ENCODE measurements at regions not wholly inside any gene's neighbourhood (a gene's known extent, or its start where the extent isn't known, plus 50 kb on each side); places are given as distances from the start of the nearest gene placed in this dataset.

GRCh38 chr6:48839206-48839605 lies 623.8 kb downstream of the MMUT start:
- Histone ChIP-seq H3K27ac (no peak overlapping the region), H3K4me2 (no peak overlapping the region), H3K4me3 (no peak overlapping the region), H3K4me1 (replicated peaks; ENCODE audit: insufficient read depth) (peaks cover 7% of the 10 kb centered on the region; the same call in 1 of the 2 replicates), H3F3A (ENCODE audit: insufficient read depth, low read depth) (no peaks in the 10 kb centered on the region), H3K9me3 (ENCODE audit: insufficient read depth, low read depth) (peaks cover 20% of the 10 kb centered on the region), H3K79me2 (ENCODE audit: low read depth) (no peaks in the 10 kb centered on the region), H2AFZ (no peak overlapping the region), H3K27me3 (ENCODE audit: insufficient read depth, low read depth) (no peaks in the 10 kb centered on the region), H4K20me1 (ENCODE audit: insufficient read depth) (no peaks in the 10 kb centered on the region), H3K9me2 (ENCODE audit: insufficient read depth) (no peaks in the 10 kb centered on the region), H3K36me3 (ENCODE audit: low read depth) (no peaks in the 10 kb centered on the region)
- CTCF ChIA-PET, result no interaction called here
- DNase-seq, result no peak
- no TSS peak for BruUV-seq (replicated peaks)
- POLR2A ChIA-PET (ENCODE audit: unreplicated experiment), result no interaction called here
- TF ChIP-seq, protein P1, sequence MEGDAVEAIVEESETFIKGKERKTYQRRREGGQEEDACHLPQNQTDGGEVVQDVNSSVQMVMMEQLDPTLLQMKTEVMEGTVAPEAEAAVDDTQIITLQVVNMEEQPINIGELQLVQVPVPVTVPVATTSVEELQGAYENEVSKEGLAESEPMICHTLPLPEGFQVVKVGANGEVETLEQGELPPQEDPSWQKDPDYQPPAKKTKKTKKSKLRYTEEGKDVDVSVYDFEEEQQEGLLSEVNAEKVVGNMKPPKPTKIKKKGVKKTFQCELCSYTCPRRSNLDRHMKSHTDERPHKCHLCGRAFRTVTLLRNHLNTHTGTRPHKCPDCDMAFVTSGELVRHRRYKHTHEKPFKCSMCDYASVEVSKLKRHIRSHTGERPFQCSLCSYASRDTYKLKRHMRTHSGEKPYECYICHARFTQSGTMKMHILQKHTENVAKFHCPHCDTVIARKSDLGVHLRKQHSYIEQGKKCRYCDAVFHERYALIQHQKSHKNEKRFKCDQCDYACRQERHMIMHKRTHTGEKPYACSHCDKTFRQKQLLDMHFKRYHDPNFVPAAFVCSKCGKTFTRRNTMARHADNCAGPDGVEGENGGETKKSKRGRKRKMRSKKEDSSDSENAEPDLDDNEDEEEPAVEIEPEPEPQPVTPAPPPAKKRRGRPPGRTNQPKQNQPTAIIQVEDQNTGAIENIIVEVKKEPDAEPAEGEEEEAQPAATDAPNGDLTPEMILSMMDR (conservative IDR thresholded peaks at IDR 0.05), result no peak
- no peak for TF ChIP-seq EZH2 (IDR thresholded peaks at IDR 0.05; ENCODE audit: low read depth)
- intact Hi-C loops (cut with micrococcal nuclease; ENCODE audit: unreplicated experiment), result no loop called here

- Histone ChIP-seq H3K4me2 (no peak overlapping the region), H3K9me3 (ENCODE audit: insufficient read depth, low read depth) (peaks cover 20% of the 10 kb centered on the region), H3K36me3 (ENCODE audit: low read depth) (no peaks in the 10 kb centered on the region), H3K27ac (no peak overlapping the region), H3K79me2 (ENCODE audit: low read depth) (no peaks in the 10 kb centered on the region), H3K4me1 (replicated peaks; ENCODE audit: insufficient read depth) (peaks cover 7% of the 10 kb centered on the region; the same call in 1 of the 2 replicates), H4K20me1 (ENCODE audit: insufficient read depth) (no peaks in the 10 kb centered on the region), H3F3A (ENCODE audit: insufficient read depth, low read depth) (no peaks in the 10 kb centered on the region), H2AFZ (no peak overlapping the region), H3K27me3 (ENCODE audit: insufficient read depth, low read depth) (no peaks in the 10 kb centered on the region), H3K9me2 (ENCODE audit: insufficient read depth) (no peaks in the 10 kb centered on the region), H3K4me3 (no peak overlapping the region)
- CTCF ChIA-PET, result no interaction called here
- POLR2A ChIA-PET (ENCODE audit: unreplicated experiment), result no interaction called here
- intact Hi-C loops (cut with micrococcal nuclease; ENCODE audit: unreplicated experiment), result no loop called here
- BruUV-seq (replicated peaks), result no TSS peak
- DNase-seq, result no peak
- TF ChIP-seq, protein P1 (conservative IDR thresholded peaks at IDR 0.05), result no peak
- TF ChIP-seq EZH2 (IDR thresholded peaks at IDR 0.05; ENCODE audit: low read depth), result no peak
These were observed 625.3 kb downstream of the MMUT start for GRCh38 chr6:48837744-48838143.

- peaks cover 7% of the 10 kb centered on the region; the same call in 1 of the 2 replicates for H3K4me1 ChIP-seq (replicated peaks; ENCODE audit: insufficient read depth)
- BruUV-seq (replicated peaks), result no TSS peak
- 0 out of 2 replicates have a peak, but pooled peaks cover 3% of the 10 kb centered on the region for H3K9me2 ChIP-seq (ENCODE audit: insufficient read depth)
- H3K36me3 ChIP-seq (ENCODE audit: low read depth), result no peaks in the 10 kb centered on the region
- DNase-seq, result peak in 1 of 2 experiments; percentile 13
- no peak overlapping the region for H3K27ac ChIP-seq
- intact Hi-C loops (cut with micrococcal nuclease; ENCODE audit: unreplicated experiment), result no loop called here
- peaks cover 8% of the 10 kb centered on the region for H3K9me3 ChIP-seq (ENCODE audit: insufficient read depth, low read depth)
- no peaks in the 10 kb centered on the region for H3K79me2 ChIP-seq (ENCODE audit: low read depth)
- CTCF ChIA-PET, result no interaction called here
- H3K27me3 ChIP-seq (ENCODE audit: insufficient read depth, low read depth), result no peaks in the 10 kb centered on the region
- no peak overlapping the region for H3K4me3 ChIP-seq
- no peaks in the 10 kb centered on the region for H3F3A ChIP-seq (ENCODE audit: insufficient read depth, low read depth)
- no peak overlapping the region for H2AFZ ChIP-seq
- H4K20me1 ChIP-seq (ENCODE audit: insufficient read depth), result no peaks in the 10 kb centered on the region
- no peak overlapping the region for H3K4me2 ChIP-seq
- POLR2A ChIA-PET (ENCODE audit: unreplicated experiment), result interaction anchor here (0.6 kb wide), 1 partner anchor 62 kb away, joined by 12 read pairs; no protein-coding TSS in a partner anchor
- TF ChIP-seq, protein P1 (conservative IDR thresholded peaks at IDR 0.05), result no peak
- no peak for TF ChIP-seq EZH2 (IDR thresholded peaks at IDR 0.05; ENCODE audit: low read depth)
These were observed 627.6 kb downstream of the MMUT start for GRCh38 chr6:48835421-48835958.

All from PC-9 (cell line).